ENCODE measurements at regions not wholly inside any gene's neighbourhood (a gene's known extent, or its start where the extent isn't known, plus 50 kb on each side); places are given as distances from the start of the nearest gene placed in this dataset.

GRCh38 chr5:33073881-33074327 lies 362.8 kb downstream of the NPR3 start:
- no peak for TF ChIP-seq POLR2AphosphoS5 (IDR thresholded peaks at IDR 0.05)
- TF ChIP-seq, protein P1, sequence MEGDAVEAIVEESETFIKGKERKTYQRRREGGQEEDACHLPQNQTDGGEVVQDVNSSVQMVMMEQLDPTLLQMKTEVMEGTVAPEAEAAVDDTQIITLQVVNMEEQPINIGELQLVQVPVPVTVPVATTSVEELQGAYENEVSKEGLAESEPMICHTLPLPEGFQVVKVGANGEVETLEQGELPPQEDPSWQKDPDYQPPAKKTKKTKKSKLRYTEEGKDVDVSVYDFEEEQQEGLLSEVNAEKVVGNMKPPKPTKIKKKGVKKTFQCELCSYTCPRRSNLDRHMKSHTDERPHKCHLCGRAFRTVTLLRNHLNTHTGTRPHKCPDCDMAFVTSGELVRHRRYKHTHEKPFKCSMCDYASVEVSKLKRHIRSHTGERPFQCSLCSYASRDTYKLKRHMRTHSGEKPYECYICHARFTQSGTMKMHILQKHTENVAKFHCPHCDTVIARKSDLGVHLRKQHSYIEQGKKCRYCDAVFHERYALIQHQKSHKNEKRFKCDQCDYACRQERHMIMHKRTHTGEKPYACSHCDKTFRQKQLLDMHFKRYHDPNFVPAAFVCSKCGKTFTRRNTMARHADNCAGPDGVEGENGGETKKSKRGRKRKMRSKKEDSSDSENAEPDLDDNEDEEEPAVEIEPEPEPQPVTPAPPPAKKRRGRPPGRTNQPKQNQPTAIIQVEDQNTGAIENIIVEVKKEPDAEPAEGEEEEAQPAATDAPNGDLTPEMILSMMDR (IDR thresholded peaks at IDR 0.05): no peak
- no peak for TF ChIP-seq POLR2A (IDR thresholded peaks at IDR 0.05; ENCODE audit: low read depth)

All from esophagus muscularis mucosa (tissue), 3 donors.